ENCODE measurements at regions not wholly inside any gene's neighbourhood (a gene's known extent, or its start where the extent isn't known, plus 50 kb on each side); places are given as distances from the start of the nearest gene placed in this dataset.

DNA sequence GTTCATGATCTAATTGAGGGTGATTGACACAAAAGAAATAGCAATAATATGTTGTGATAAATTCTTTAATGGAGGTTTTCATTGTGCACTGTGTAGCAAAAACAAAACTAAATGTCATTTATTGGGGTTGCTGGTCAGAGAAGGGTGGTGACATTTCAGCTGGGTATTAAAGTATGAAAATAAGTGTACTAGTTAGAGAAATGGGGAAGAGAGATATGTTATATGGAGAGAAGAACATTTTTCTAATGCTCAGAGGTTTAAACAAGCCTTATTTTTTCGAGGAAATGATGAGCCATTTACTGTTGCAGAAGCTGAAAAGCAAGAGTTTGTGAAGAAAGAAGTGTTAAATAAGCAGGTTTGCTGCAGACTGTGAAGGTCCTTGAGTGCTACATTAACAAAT lies 142.7 kb upstream of the PAQR3 start:
- no peak for DNase-seq

DNA sequence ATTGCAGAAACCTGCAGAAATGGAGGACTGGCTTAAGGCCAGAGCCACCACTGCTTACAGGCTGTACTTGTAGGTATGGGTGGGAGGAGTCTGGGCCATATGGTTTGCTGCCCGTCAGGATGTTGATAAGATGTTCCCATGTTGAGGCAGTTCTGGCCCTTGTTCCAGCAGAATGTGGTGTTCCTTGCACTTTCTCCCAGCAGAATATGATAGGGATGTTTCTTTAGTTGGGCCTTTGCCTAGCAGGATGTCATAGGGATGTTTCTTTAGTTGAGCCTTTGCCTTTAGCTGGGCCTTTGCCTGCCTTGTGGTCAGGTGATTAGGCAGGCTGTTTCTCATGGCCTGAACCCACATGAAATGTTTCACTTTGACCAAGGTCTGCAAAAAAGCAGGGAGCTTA lies 139.1 kb upstream of the PAQR3 start:
- DNase-seq, result no peak

DNA sequence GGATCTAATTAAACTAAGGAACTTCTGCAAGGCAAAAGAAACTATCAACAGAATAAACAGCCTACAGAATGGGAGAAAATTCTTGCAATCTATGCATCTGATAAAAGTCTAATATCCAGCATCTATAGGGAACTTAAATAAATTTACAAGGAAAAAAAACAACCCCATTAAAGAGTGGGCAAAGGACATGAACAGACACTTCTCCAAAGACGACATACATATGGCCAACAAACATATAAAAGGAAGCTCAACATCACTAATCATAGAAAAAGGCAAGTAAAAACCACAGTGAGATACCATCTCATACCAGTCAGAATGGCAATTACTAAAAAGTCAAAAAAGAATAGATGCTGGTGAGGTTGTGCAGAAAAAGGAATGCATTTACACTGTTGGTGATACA lies 134.8 kb upstream of the PAQR3 start:
- no peak for DNase-seq

DNA sequence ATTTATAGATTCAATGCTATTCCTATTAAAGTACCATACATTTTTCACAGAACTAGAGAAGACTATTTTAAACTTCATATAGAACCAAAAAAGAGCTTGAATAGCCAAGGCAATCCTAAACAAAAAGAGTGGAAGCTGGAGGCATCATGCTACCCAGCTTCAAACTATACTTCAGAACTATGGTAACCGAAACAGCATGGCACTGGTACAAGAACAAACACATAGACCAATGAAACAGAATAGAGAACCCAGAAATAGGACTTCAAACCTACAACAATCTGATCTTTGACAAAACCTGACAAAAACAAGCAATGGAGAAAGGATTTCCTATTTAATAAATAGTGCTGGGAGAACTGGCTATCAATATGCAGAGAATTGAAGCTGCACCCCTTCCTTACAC lies 134.2 kb upstream of the PAQR3 start:
- no peak for DNase-seq

DNA sequence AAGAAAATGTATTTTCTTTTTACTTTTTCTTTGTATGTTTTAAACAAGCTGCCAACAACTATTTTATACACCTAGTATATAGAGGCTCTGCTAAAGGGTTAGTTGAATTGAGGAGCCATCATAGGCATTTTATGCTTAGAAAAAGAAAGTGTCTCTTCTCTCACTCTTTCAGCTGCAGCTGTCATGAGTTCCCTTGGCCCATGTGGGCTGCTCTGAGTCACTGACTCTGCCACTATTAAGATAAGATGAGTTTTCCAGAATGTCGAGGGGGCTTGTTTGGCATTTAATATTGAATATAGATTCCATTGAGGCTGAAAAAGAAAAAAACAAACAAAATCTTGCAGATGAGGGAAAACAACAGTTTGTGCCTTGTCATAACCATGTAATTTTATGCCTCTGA lies 126.0 kb upstream of the PAQR3 start:
- DNase-seq, result no peak

DNA sequence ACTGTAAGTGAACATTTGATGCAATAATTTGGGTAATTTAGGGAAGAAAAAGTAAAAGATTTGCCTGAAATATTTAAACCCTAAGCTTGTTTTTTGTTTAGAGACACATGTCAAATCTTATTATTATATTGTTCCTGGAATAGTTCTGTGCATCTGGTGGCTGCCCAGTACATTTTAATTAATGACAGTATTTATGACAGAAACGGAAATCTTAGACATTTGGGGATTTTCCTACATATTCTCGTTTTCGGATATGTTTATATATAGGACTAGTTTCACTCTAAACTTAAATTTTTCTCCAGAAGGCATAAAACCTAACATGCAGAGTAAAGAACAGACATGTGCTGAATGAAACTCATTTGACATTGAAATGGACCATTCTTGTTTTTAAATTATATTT lies 125.6 kb upstream of the PAQR3 start:
- DNase-seq, result no peak

DNA sequence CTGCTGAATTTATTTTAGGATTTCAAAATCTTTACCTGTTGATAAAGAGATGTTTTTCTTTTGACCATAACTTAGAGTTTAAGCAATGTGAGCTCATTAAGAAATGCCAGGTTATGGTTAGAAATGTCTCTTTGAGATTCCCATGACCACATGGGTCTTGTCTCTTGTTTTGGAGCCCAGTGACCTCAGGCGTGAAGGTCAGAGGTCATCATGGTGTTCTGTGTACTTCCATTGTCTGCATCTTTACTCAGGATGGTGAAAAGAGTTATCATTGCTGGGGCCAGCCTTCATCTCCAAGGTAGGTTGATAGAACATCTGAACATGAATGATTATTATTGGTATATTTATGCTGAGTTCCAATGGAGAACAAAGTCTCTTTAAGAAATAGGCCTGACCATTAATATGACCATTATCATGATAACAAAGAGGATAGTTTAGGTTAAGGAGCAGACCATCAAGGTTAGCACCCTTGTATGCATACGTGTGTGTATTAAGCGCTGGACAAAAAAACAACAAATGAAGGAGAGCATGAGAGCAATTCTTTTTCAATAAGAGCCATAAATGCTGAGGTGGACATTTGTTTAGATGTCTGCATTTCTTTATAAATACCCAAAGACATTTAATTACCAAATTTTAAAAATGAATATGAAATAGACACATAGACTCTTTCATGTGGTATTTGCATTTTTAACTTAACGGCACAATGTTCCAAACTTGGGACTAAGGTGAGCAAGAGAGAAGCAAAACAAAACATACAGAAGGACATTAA lies 120.6 kb upstream of the PAQR3 start:
- DNase-seq, result no peak

DNA sequence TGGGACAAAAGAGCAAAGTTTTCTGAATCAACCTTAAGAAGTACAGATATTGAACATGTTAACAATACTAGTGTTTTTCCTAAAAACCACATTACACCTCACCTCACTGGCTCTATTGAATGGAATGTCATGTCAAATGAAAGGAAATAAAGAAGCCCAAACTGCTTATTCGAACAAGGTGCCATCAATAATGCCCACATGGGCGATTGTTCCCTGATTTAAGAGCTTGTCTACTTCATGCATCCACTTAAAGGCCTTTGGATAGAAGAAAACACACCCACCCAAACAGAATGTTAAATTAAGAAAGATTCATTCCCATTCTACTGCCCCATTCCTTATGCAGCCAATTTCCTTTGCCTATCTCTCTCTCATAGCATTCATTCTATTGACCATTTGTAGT lies 118.5 kb upstream of the PAQR3 start:
- no peak for DNase-seq

GRCh38 chr4:79053754-79054153 lies 114.5 kb upstream of the PAQR3 start:
- DNase-seq, result no peak

DNA sequence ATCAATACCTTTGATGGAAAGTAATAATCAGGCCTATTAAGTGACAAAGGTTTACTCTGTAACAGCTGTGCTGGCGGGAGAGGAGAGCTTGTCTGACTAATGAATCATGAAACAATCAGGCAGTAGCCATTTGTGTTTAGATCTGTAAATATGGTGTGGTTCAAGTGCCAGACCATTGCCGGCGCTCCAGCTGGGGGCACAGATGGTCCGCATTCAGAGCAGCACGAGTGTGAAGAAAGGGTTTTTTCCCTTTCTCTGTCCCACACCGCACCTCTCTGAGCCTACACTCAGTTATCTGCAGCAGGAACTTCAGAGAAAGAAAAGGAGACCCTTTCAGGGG lies 111.3 kb upstream of the PAQR3 start:
- DNase-seq, result no peak

DNA sequence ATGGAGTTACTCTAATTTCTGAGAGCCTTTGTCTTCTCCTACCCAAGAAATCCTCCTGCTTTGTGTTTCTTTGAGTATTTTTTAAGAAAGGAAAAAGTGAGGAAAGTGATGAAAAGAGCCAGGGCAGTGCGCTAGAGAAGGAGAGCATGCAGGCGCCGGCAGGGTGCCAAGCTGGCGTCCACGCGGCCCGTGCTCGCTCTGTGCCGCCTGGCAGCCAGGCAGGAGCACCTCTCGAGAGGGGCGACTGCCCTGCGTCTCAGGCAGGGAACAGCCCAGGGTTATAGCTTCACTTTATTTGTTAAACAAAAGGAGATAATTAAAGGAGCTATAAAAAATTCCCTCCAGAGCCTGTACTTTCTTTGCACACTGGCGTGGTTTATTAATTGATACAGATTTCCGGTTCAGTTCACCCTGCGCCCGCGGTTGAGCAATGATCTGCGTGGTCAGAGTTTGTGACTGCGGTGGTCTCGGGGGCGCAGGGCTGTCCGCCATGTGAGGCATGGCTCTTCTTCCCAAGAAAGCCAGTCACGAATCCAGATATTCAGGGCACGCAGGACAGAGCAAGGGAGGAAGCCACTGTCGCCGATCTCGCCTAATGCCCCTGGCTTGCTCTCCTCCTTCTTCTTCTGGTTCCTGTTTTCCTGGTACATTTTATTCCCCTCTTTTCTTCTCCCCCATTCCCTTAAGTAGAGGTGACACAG lies 110.8 kb upstream of the PAQR3 start:
- no peak for DNase-seq

GRCh38 chr4:79048878-79049277 lies 109.6 kb upstream of the PAQR3 start:
- no peak for DNase-seq

DNA sequence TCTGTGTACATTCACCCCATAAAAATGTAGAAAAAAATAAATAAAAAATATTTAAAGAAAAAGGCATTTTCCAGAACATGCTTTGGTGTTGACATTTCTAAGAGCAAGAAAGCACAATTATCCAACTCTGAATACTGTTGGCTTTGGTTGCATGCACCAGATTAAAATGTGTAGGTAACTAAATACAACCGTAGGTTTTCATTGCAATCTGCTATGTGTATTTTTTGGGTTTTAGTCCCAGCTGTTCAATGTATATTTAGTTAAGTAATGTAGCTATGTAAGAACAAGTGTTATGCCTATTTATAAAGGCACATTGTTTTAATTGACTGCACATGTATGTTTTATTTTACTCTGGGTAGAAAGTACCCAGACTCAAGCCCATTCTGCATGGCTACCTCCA lies 108.1 kb upstream of the PAQR3 start:
- no peak for DNase-seq

DNA sequence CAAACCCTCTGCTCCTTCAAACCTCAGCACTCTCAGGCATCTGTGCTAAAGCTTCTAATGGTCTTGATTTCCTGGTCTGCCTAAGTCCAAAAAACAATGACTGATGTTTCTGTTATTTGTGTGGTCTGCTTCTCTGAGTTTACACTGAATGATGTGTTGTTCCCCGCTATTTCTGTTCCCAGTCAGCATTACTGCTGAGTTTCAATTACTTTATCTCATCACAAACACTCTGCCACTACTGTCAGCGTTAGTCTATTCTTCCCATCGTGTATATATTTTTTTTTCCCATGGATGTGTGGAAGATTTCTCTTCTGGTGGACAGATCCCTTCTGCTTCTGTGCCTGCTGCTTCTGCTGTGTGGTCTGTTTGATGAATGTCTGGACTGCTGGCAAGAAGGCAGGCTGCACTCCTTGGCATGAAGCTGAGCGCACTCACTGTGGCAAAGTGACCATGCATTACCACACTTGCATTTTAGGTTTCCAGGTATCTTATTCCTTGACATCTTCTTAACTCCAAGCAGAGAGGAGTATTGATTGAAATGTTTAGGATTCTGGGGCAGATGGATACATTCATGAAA lies 106.9 kb upstream of the PAQR3 start:
- DNase-seq, result no peak

- no peak for DNase-seq
Observed at GRCh38 chr4:79044141-79044659, 105.0 kb upstream of the PAQR3 start.

DNA sequence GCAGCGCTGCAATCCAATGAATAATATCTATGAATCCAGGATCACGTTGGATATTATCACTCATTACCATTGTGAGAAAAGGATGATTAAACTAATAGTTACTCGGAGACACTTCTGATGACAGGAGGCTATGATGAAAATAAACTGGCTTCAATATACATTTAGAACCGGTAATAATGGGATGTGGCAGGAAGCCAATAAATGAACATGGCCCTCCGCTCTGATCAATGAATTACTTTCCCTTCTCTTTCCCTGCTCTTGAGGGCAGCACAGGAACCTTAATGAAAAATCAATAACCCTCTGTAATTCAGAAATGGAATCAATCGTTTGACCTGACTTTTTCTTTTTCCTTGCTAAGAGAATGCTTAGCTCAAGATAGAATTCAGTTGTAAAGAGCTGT lies 103.9 kb upstream of the PAQR3 start:
- DNase-seq, result no peak

DNA sequence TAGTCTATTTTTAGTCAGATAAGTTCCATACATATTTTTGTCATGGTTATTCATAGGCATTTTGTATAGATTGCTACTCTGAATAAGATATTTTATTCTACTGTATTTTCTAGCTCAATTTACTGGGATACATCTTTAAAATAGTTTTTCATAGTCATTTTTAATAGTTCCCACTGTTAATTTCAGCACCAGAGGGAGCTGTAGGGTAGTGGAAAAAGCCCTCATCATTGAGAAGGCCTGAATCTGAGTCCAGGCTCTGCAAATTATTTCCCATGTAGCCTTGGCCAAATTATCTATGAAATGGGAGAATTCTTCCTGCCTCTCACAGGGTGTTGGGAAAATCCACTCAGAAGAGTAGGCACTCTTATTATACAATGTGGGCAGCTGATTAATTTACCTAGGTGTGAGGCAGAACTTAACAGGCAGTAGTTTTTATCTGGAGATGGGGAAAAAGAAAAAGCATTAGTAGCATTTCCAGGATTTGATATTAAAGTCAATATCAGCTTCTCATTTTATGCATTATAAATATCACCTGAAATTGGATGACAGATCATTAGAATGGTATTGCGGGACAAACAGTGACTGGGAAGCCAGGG lies 102.9 kb upstream of the PAQR3 start:
- DNase-seq, result peak; percentile 2

- no peak for DNase-seq
Observed at GRCh38 chr4:79034544-79034943, 95.3 kb upstream of the PAQR3 start.

DNA sequence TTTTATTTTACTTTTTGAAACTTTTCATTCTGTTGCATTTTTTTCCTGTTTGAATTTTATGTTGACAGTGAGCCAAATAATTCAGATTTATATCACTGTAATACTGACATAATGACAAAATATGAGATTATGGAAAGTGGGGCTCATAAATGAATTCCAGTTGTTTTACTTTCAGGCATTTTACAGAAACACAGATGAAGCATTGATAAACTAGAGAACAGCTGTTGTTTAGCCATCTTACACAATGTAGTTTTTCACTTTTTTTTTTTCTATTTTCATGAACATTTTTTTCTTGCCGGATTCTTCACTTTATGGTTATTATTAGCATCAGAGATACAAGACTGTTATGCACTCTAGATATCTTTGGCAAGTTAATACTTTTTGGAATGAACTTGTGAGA lies 91.7 kb upstream of the PAQR3 start:
- DNase-seq, result no peak

- no peak for DNase-seq
Observed at GRCh38 chr4:79027656-79028055, 88.4 kb upstream of the PAQR3 start.

- DNase-seq, result no peak
Observed at GRCh38 chr4:79025170-79025569, 85.9 kb upstream of the PAQR3 start.

DNA sequence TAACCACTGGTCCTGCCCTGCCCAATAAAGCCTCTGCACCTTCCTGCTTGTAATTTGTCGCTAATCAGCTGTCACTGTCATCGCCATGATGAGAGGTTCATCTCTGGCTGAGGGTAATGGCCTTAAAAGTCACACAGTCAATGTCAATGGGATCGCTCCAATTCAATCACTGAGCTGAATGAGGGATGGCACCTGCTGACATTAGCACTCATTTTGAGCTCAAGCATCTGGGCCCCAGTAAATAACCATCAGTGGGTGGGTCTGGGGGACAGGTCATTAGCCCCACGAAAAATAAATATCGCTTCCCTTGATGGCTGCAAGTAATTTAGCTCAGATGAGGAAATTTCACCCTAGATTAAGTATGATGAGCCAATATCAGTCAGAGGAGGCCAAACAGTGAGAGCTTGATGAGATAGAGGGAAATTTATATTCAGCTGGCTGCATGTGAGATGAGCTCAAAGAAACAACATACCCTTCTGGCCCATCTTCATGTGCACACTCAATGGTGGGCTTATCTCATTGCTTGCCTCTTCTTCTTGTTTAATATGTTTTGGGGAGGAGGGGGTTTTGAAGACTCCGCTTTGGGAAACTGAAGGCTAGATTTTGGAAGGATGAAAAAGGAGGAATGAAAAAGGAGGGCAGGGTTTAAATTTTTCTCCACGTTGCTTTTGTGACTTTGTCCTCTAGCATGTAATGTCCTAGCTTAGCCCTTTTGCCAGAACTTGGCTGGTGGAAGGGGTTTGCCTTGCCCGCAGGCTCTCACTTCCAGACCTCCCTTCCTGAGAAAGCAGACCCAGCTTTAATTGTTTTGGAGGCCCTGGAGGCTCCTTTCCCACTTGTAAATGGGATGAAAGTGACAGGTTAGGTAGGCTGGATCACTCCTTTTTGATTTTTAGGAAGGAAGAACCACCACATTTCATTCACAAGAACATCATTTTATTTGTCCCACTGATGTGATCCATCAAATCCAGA lies 84.8 kb upstream of the PAQR3 start:
- DNase-seq, result no peak

- no peak for DNase-seq
Observed at GRCh38 chr4:79022529-79022928, 83.3 kb upstream of the PAQR3 start.

Measured in HCEC 1CT (cell line).